ENCODE measurements at regions not wholly inside any gene's neighbourhood (a gene's known extent, or its start where the extent isn't known, plus 50 kb on each side); places are given as distances from the start of the nearest gene placed in this dataset.

- no peaks in the 10 kb centered on the region for H3K36me3 ChIP-seq (ENCODE audit: control insufficient read depth in 2 of 2, extremely low read depth in 1 of 2, insufficient read depth in 1 of 2, low read length in 1 of 2)
- H3K27ac Mint-ChIP-seq: no peak overlapping the region
- no peak overlapping the region for H3K4me3 Mint-ChIP-seq
- H3K4me1 ChIP-seq (ENCODE audit: control insufficient read depth in 1 of 2, extremely low read depth in 1 of 2, insufficient read depth in 2 of 2, low read length in 2 of 2): no peaks in the 10 kb centered on the region
- no peaks in the 10 kb centered on the region for H3K27me3 Mint-ChIP-seq
- 69% methylated on average over 2 of the region's 6 CpGs for WGBS (ENCODE audit: insufficient coverage)
- ChIA-PET POLR2A (no interaction called here), CTCF (no interaction called here)
- H3K27me3 ChIP-seq (replicated peaks in 1 of 2; ENCODE audit: control insufficient read depth in 2 of 2, extremely low read depth in 1 of 2, insufficient read depth in 2 of 2, low read length in 1 of 2): peaks cover 0 to 12% of the 10 kb centered on the region in 2 experiments
- no peak overlapping the region for H3K4me3 ChIP-seq (ENCODE audit: control insufficient read depth in 1 of 2, extremely low read depth in 1 of 2, low read length in 1 of 2)
- DNase-seq (no peak), ATAC-seq (replicated peaks in 1 of 4) (no peak)
- H3K36me3 Mint-ChIP-seq: no peaks in the 10 kb centered on the region
- H3K4me1 Mint-ChIP-seq: no peaks in the 10 kb centered on the region
- no peak overlapping the region for H3K27ac ChIP-seq (ENCODE audit: low read length)
- no peaks in the 10 kb centered on the region for H3K9me3 Mint-ChIP-seq
- no peaks in the 10 kb centered on the region for H3K9me3 ChIP-seq
Measured at GRCh38 chr18:78790511-78790910, 189.1 kb upstream of the SALL3 start.

- Mint-ChIP-seq H3K36me3 (no peaks in the 10 kb centered on the region), H3K4me1 (no peaks in the 10 kb centered on the region), H3K27ac (no peak overlapping the region), H3K9me3 (no peaks in the 10 kb centered on the region), H3K4me3 (no peak overlapping the region), H3K27me3 (no peaks in the 10 kb centered on the region)
- DNase-seq (no peak), ATAC-seq (replicated peaks in 1 of 4) (no peak)
- Histone ChIP-seq H3K27ac (ENCODE audit: low read length) (no peak overlapping the region), H3K27me3 (replicated peaks in 1 of 2; ENCODE audit: control insufficient read depth in 2 of 2, extremely low read depth in 1 of 2, insufficient read depth in 2 of 2, low read length in 1 of 2) (peaks cover 0 to 12% of the 10 kb centered on the region in 2 experiments), H3K4me1 (ENCODE audit: control insufficient read depth in 1 of 2, extremely low read depth in 1 of 2, insufficient read depth in 2 of 2, low read length in 2 of 2) (no peaks in the 10 kb centered on the region), H3K36me3 (ENCODE audit: control insufficient read depth in 2 of 2, extremely low read depth in 1 of 2, insufficient read depth in 1 of 2, low read length in 1 of 2) (no peaks in the 10 kb centered on the region), H3K9me3 (no peaks in the 10 kb centered on the region), H3K4me3 (ENCODE audit: control insufficient read depth in 1 of 2, extremely low read depth in 1 of 2, low read length in 1 of 2) (no peak overlapping the region)
- CTCF ChIA-PET: no interaction called here
- WGBS (ENCODE audit: insufficient coverage): 87% methylated on average over 11 of the region's 11 CpGs
- POLR2A ChIA-PET: no interaction called here
Measured at GRCh38 chr18:78790960-78791359, 188.7 kb upstream of the SALL3 start.

- ChIA-PET CTCF (no interaction called here), POLR2A (no interaction called here)
- no peak for DNase-seq
- Histone ChIP-seq H3K27me3 (replicated peaks in 1 of 2; ENCODE audit: control insufficient read depth in 2 of 2, extremely low read depth in 1 of 2, insufficient read depth in 2 of 2, low read length in 1 of 2) (peaks cover 0 to 12% of the 10 kb centered on the region in 2 experiments), H3K9me3 (no peaks in the 10 kb centered on the region), H3K36me3 (ENCODE audit: control insufficient read depth in 2 of 2, extremely low read depth in 1 of 2, insufficient read depth in 1 of 2, low read length in 1 of 2) (no peaks in the 10 kb centered on the region), H3K27ac (ENCODE audit: low read length) (no peak overlapping the region), H3K4me1 (ENCODE audit: control insufficient read depth in 1 of 2, extremely low read depth in 1 of 2, insufficient read depth in 2 of 2, low read length in 2 of 2) (no peaks in the 10 kb centered on the region), H3K4me3 (ENCODE audit: control insufficient read depth in 1 of 2, extremely low read depth in 1 of 2, low read length in 1 of 2) (no peak overlapping the region)
- Mint-ChIP-seq H3K4me3 (no peak overlapping the region), H3K27me3 (no peaks in the 10 kb centered on the region), H3K4me1 (no peaks in the 10 kb centered on the region), H3K36me3 (no peaks in the 10 kb centered on the region), H3K9me3 (peaks cover 0 to 6% (median 4%) of the 10 kb centered on the region in 3 donors), H3K27ac (no peak overlapping the region)
- WGBS (ENCODE audit: insufficient coverage): 82% methylated on average over 9 of the region's 9 CpGs
- ATAC-seq (replicated peaks in 1 of 4): no peak
Measured at GRCh38 chr18:78792094-78792493, 187.5 kb upstream of the SALL3 start.

GRCh38 chr18:78792736-78793135 is 186.9 kb upstream of the SALL3 start:
- CTCF ChIA-PET: no interaction called here
- Mint-ChIP-seq H3K4me3 (no peak overlapping the region), H3K9me3 (peaks cover 0 to 6% (median 4%) of the 10 kb centered on the region in 3 donors), H3K4me1 (no peaks in the 10 kb centered on the region), H3K27ac (no peak overlapping the region), H3K27me3 (no peaks in the 10 kb centered on the region), H3K36me3 (no peaks in the 10 kb centered on the region)
- H3K27ac ChIP-seq (ENCODE audit: low read length): no peak overlapping the region
- ATAC-seq (replicated peaks in 1 of 4) (no peak), DNase-seq (no peak)
- WGBS (ENCODE audit: insufficient coverage): 97% methylated on average over 6 of the region's 20 CpGs
- peaks cover 0 to 12% of the 10 kb centered on the region in 2 experiments for H3K27me3 ChIP-seq (replicated peaks in 1 of 2; ENCODE audit: control insufficient read depth in 2 of 2, extremely low read depth in 1 of 2, insufficient read depth in 2 of 2, low read length in 1 of 2)
- no peaks in the 10 kb centered on the region for H3K4me1 ChIP-seq (ENCODE audit: control insufficient read depth in 1 of 2, extremely low read depth in 1 of 2, insufficient read depth in 2 of 2, low read length in 2 of 2)
- POLR2A ChIA-PET: no interaction called here
- H3K9me3 ChIP-seq: no peaks in the 10 kb centered on the region
- H3K36me3 ChIP-seq (ENCODE audit: control insufficient read depth in 2 of 2, extremely low read depth in 1 of 2, insufficient read depth in 1 of 2, low read length in 1 of 2): no peaks in the 10 kb centered on the region
- no peak overlapping the region for H3K4me3 ChIP-seq (ENCODE audit: control insufficient read depth in 1 of 2, extremely low read depth in 1 of 2, low read length in 1 of 2)

GRCh38 chr18:78793313-78794070 is 186.1 kb upstream of the SALL3 start:
- CTCF ChIA-PET: no interaction called here
- Histone ChIP-seq H3K27me3 (replicated peaks in 1 of 2; ENCODE audit: control insufficient read depth in 2 of 2, extremely low read depth in 1 of 2, insufficient read depth in 2 of 2, low read length in 1 of 2) (peaks cover 0 to 12% of the 10 kb centered on the region in 2 experiments), H3K4me1 (ENCODE audit: control insufficient read depth in 1 of 2, extremely low read depth in 1 of 2, insufficient read depth in 2 of 2, low read length in 2 of 2) (no peaks in the 10 kb centered on the region), H3K27ac (ENCODE audit: low read length) (no peak overlapping the region), H3K36me3 (ENCODE audit: control insufficient read depth in 2 of 2, extremely low read depth in 1 of 2, insufficient read depth in 1 of 2, low read length in 1 of 2) (no peaks in the 10 kb centered on the region), H3K4me3 (ENCODE audit: control insufficient read depth in 1 of 2, extremely low read depth in 1 of 2, low read length in 1 of 2) (no peak overlapping the region), H3K9me3 (no peaks in the 10 kb centered on the region)
- no peak overlapping the region for H3K4me3 Mint-ChIP-seq
- POLR2A ChIA-PET: no interaction called here
- no peaks in the 10 kb centered on the region for H3K27me3 Mint-ChIP-seq
- DNase-seq (no peak), ATAC-seq (replicated peaks in 1 of 4) (no peak)
- WGBS (ENCODE audit: insufficient coverage): 83% methylated on average over 14 of the region's 19 CpGs
- no peaks in the 10 kb centered on the region for H3K4me1 Mint-ChIP-seq
- no peak overlapping the region for H3K27ac Mint-ChIP-seq
- no peaks in the 10 kb centered on the region for H3K36me3 Mint-ChIP-seq
- H3K9me3 Mint-ChIP-seq: peaks cover 0 to 6% (median 4%) of the 10 kb centered on the region in 3 donors

- no peaks in the 10 kb centered on the region for H3K36me3 Mint-ChIP-seq
- H3K27ac Mint-ChIP-seq: no peak overlapping the region
- H3K9me3 ChIP-seq: no peaks in the 10 kb centered on the region
- POLR2A ChIA-PET: no interaction called here
- H3K4me3 Mint-ChIP-seq: no peak overlapping the region
- ATAC-seq (replicated peaks in 1 of 4): no peak
- no peaks in the 10 kb centered on the region for H3K4me1 Mint-ChIP-seq
- no peak overlapping the region for H3K27ac ChIP-seq (ENCODE audit: low read length)
- DNase-seq: no peak
- CTCF ChIA-PET: no interaction called here
- H3K9me3 Mint-ChIP-seq: peaks cover 0 to 6% (median 4%) of the 10 kb centered on the region in 3 donors
- WGBS (ENCODE audit: insufficient coverage): 58% methylated on average over 7 of the region's 7 CpGs
- no peak overlapping the region for H3K4me3 ChIP-seq (ENCODE audit: control insufficient read depth in 1 of 2, extremely low read depth in 1 of 2, low read length in 1 of 2)
- no peaks in the 10 kb centered on the region for H3K36me3 ChIP-seq (ENCODE audit: control insufficient read depth in 2 of 2, extremely low read depth in 1 of 2, insufficient read depth in 1 of 2, low read length in 1 of 2)
- no peaks in the 10 kb centered on the region for H3K27me3 Mint-ChIP-seq
- H3K4me1 ChIP-seq (ENCODE audit: control insufficient read depth in 1 of 2, extremely low read depth in 1 of 2, insufficient read depth in 2 of 2, low read length in 2 of 2): no peaks in the 10 kb centered on the region
- H3K27me3 ChIP-seq (replicated peaks in 1 of 2; ENCODE audit: control insufficient read depth in 2 of 2, extremely low read depth in 1 of 2, insufficient read depth in 2 of 2, low read length in 1 of 2): peaks cover 0 to 12% of the 10 kb centered on the region in 2 experiments
Measured at GRCh38 chr18:78794071-78794430, 185.6 kb upstream of the SALL3 start.
